Stomach (tissue), 4 donors: ENCODE measurements at regions not wholly inside any gene's neighbourhood (a gene's known extent, or its start where the extent isn't known, plus 50 kb on each side); places are given as distances from the start of the nearest gene placed in this dataset.

Experiments
- CTCF ChIP-seq, 7 experiments: fragments of 450-650 bp in 4 of 7; fragments of 200-600 bp in 3 of 7; sonication (generic) in 3 of 7; IDR thresholded peaks; one replicate each; pipeline ENCODE4 v1.5.1; 2016 to 2019; ENCODE audit warnings: antibody characterized with exemption in 7 of 7, control low read depth in 2 of 7, mild to moderate bottlenecking in 1 of 7
- EP300 ChIP-seq: sonication (generic); formaldehyde crosslinking; IDR thresholded peaks from one replicate; pipeline ENCODE4 v1.6.1; 2017; ENCODE audit warnings: antibody characterized with exemption
- POLR2AphosphoS5 ChIP-seq, 3 donors: sonication (generic); formaldehyde crosslinking; IDR thresholded peaks; one replicate each; pipeline ENCODE4 v1.6.1; 2016; ENCODE audit warnings: antibody characterized with exemption in 3 of 3

GRCh38 chr4:123836851-123837595 is 440.4 kb downstream of the SPRY1 start:
- no peak for TF ChIP-seq CTCF (IDR thresholded peaks at IDR 0.05)
- no peak for TF ChIP-seq EP300
- no peak for TF ChIP-seq POLR2AphosphoS5 (IDR thresholded peaks at IDR 0.05)
